PC-9 (cell line): ENCODE measurements at regions not wholly inside any gene's neighbourhood (a gene's known extent, or its start where the extent isn't known, plus 50 kb on each side); places are given as distances from the start of the nearest gene placed in this dataset.

ENCODE experiments used
- EZH2 ChIP-seq: fragments of 200-600 bp; sonication (generic); IDR thresholded peaks from 2 replicates; pipeline ENCODE4 v1.8.0; 2017; ENCODE audit warnings: antibody characterized with exemption, low read depth
- TF ChIP-seq, protein P1 (sequence below): fragments of 200-600 bp; sonication (generic); conservative IDR thresholded peaks from 2 replicates; pipeline ENCODE4 v1.6.1; 2017; ENCODE audit warnings: mixed run types, antibody characterized with exemption, mild to moderate bottlenecking, moderate library complexity

DNA sequence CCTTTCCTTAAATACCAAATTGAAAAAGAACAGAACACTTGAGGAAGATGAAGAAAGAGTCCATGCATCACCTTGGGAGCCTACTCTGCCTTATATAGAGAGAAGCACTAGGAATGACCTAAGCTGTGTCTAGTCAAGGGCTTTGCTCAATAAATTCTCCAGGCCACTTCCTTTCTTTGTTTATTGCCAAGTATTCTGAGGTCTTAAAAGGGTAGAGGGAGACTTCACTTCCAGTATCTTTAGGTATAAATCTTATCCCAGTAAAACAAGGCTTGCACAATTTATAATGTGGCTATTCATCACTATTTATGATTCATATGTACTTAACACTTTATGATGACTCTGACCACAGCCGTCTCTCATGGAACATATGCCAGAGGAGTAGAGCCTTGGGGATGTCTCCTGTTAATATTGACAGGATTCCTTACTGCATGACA, 85.1 kb upstream of the ARHGAP5 start:
- TF ChIP-seq, protein P1, sequence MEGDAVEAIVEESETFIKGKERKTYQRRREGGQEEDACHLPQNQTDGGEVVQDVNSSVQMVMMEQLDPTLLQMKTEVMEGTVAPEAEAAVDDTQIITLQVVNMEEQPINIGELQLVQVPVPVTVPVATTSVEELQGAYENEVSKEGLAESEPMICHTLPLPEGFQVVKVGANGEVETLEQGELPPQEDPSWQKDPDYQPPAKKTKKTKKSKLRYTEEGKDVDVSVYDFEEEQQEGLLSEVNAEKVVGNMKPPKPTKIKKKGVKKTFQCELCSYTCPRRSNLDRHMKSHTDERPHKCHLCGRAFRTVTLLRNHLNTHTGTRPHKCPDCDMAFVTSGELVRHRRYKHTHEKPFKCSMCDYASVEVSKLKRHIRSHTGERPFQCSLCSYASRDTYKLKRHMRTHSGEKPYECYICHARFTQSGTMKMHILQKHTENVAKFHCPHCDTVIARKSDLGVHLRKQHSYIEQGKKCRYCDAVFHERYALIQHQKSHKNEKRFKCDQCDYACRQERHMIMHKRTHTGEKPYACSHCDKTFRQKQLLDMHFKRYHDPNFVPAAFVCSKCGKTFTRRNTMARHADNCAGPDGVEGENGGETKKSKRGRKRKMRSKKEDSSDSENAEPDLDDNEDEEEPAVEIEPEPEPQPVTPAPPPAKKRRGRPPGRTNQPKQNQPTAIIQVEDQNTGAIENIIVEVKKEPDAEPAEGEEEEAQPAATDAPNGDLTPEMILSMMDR: no peak
- TF ChIP-seq EZH2: no peak
